ENCODE measurements at regions not wholly inside any gene's neighbourhood (a gene's known extent, or its start where the extent isn't known, plus 50 kb on each side); places are given as distances from the start of the nearest gene placed in this dataset.

DNA sequence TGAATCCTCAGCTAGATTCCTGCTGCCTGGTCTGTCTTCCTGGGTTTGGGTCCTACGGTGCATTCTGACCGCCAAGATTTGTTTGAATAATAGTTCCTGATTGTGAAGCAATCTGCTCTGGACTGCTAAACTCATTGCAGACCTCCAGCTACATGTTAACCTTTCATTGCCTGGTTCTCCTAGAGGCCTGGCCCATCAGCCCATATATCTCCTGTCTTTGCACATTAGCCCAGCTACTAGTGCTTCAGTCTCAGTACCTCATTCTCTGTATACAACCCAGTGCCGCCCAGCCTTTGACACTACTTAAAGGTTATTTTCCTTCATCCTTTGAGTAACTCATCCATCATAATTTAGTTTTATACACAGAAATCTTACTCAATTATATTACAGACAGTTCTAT lies 65.6 kb upstream of the GRIP1 start:
- H3K79me1 ChIP-seq (ENCODE audit: insufficient read depth, low read depth, low read length, poor library complexity, severe bottlenecking): no peaks in the 10 kb centered on the region
- Mint-ChIP-seq H3K36me3 (ENCODE audit: insufficient read depth in 1 of 3, low read depth in 3 of 3) (no peaks in the 10 kb centered on the region), H3K27ac (no peak overlapping the region; a peak in 1 of 7 replicates), H3K9me3 (no peaks in the 10 kb centered on the region), H3K4me1 (peaks cover 7 to 20% of the 10 kb centered on the region in 2 experiments), H3K4me3 (no peak overlapping the region), H3K27me3 (ENCODE audit: low read depth) (no peaks in the 10 kb centered on the region)
- H3T11ph ChIP-seq (ENCODE audit: low read length): no peak overlapping the region
- no peak overlapping the region for H3K14ac ChIP-seq (ENCODE audit: insufficient read depth, low read length)
- H2BK12ac ChIP-seq (ENCODE audit: insufficient read length, low read depth, low read length): no peak overlapping the region
- no peak overlapping the region for H3K18ac ChIP-seq (ENCODE audit: insufficient read length, low read depth, low read length)
- WGBS (ENCODE audit: extremely low coverage, insufficient read length, low lambda C conversion rate): no CpG with 5 or more reads among the region's 3 CpGs
- TF ChIP-seq, protein P1, sequence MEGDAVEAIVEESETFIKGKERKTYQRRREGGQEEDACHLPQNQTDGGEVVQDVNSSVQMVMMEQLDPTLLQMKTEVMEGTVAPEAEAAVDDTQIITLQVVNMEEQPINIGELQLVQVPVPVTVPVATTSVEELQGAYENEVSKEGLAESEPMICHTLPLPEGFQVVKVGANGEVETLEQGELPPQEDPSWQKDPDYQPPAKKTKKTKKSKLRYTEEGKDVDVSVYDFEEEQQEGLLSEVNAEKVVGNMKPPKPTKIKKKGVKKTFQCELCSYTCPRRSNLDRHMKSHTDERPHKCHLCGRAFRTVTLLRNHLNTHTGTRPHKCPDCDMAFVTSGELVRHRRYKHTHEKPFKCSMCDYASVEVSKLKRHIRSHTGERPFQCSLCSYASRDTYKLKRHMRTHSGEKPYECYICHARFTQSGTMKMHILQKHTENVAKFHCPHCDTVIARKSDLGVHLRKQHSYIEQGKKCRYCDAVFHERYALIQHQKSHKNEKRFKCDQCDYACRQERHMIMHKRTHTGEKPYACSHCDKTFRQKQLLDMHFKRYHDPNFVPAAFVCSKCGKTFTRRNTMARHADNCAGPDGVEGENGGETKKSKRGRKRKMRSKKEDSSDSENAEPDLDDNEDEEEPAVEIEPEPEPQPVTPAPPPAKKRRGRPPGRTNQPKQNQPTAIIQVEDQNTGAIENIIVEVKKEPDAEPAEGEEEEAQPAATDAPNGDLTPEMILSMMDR (conservative IDR thresholded peaks at IDR 0.05): no peak
- no peak overlapping the region for H3K9ac ChIP-seq (ENCODE audit: extremely low read depth, insufficient read length, low read length)
- no peak overlapping the region for H4K5ac ChIP-seq (ENCODE audit: insufficient read length, low read depth, low read length)
- H3K23me2 ChIP-seq (ENCODE audit: insufficient read length, low read depth, low read length, poor library complexity, severe bottlenecking): no peaks in the 10 kb centered on the region
- H3K4ac ChIP-seq (ENCODE audit: low read depth, low read length): no peak overlapping the region
- H4K20me1 ChIP-seq (ENCODE audit: control insufficient read depth, insufficient read depth, insufficient read length): no peaks in the 10 kb centered on the region
- H3K9me3 ChIP-seq (ENCODE audit: control insufficient read depth, low read depth, low read length): no peaks in the 10 kb centered on the region
- H3K4me2 ChIP-seq (ENCODE audit: insufficient read depth, insufficient read length, low read length): no peak overlapping the region
- H3K27ac ChIP-seq (ENCODE audit: insufficient read length, low read depth, low read length): no peak overlapping the region
- H2AK5ac ChIP-seq (ENCODE audit: insufficient read length, low read length): no peak overlapping the region
- H3K4me1 ChIP-seq (ENCODE audit: insufficient read depth, low read length): no peaks in the 10 kb centered on the region; the same call in 1 of the 2 replicates
- H2BK5ac ChIP-seq (ENCODE audit: insufficient read length, low read length): no peak overlapping the region
- no peak overlapping the region for H2AFZ ChIP-seq (ENCODE audit: low read length)
- no peaks in the 10 kb centered on the region for H3K27me3 ChIP-seq (ENCODE audit: insufficient read depth, low read length)
- no peaks in the 10 kb centered on the region for H3K79me2 ChIP-seq (ENCODE audit: insufficient read depth, low read length)
- DNase-seq: no peak
- H4K91ac ChIP-seq (ENCODE audit: insufficient read length, low read depth, low read length): no peak overlapping the region
- no peak overlapping the region for H2BK20ac ChIP-seq (ENCODE audit: low read depth, low read length, poor library complexity, severe bottlenecking)
- H3K23ac ChIP-seq (ENCODE audit: insufficient read length, low read depth, low read length): no peak overlapping the region
- H3K56ac ChIP-seq (ENCODE audit: insufficient read length, low read depth, low read length): no peak overlapping the region
- no peak overlapping the region for H2BK15ac ChIP-seq (ENCODE audit: low read depth, low read length)
- H2BK120ac ChIP-seq (ENCODE audit: low read depth, low read length, poor library complexity, severe bottlenecking): no peak overlapping the region
- H4K8ac ChIP-seq (replicated peaks; ENCODE audit: insufficient read length, low read depth, low read length): no peak overlapping the region
